ENCODE measurements at regions not wholly inside any gene's neighbourhood (a gene's known extent, or its start where the extent isn't known, plus 50 kb on each side); places are given as distances from the start of the nearest gene placed in this dataset.

GRCh38 chr2:148582679-148583511 is 61.7 kb upstream of the EPC2 start:
- no peak for TF ChIP-seq SNAI2 (CRISPR knock-in tag; IDR thresholded peaks at IDR 0.05)
- no peak for TF ChIP-seq ZFP30 (CRISPR knock-in tag; IDR thresholded peaks at IDR 0.05)
- TF ChIP-seq ISL1 (CRISPR knock-in tag; IDR thresholded peaks at IDR 0.05) = no peak
- peak; percentile 51; the same call in 1 of the 3 replicates for ATAC-seq

- TF ChIP-seq GLIS3 (CRISPR knock-in tag; IDR thresholded peaks at IDR 0.05) (no peak), ARNTL (CRISPR knock-in tag; IDR thresholded peaks at IDR 0.05; ENCODE audit: borderline replicate concordance, low read depth) (no peak), RARB (CRISPR knock-in tag; IDR thresholded peaks at IDR 0.05) (no peak), CSRNP3 (CRISPR knock-in tag; IDR thresholded peaks at IDR 0.05) (no peak), PATZ1 (CRISPR knock-in tag; IDR thresholded peaks at IDR 0.05; ENCODE audit: borderline replicate concordance) (no peak), TCF4 (CRISPR knock-in tag; IDR thresholded peaks at IDR 0.05; ENCODE audit: borderline replicate concordance) (no peak)
- ATAC-seq = no peak
Measured at GRCh38 chr2:148585696-148586095, 58.9 kb upstream of the EPC2 start.

- TF ChIP-seq ISL1 (CRISPR knock-in tag; IDR thresholded peaks at IDR 0.05) = no peak
- no peak for TF ChIP-seq TOX (CRISPR knock-in tag; IDR thresholded peaks at IDR 0.05; ENCODE audit: borderline replicate concordance)
- no peak for TF ChIP-seq ZNF565 (CRISPR knock-in tag; conservative IDR thresholded peaks at IDR 0.05; ENCODE audit: low read depth)
- no peak for TF ChIP-seq ZC3H10 (CRISPR knock-in tag; IDR thresholded peaks at IDR 0.05)
- TF ChIP-seq OSR1 (CRISPR knock-in tag; IDR thresholded peaks at IDR 0.05) = no peak
- no peak for TF ChIP-seq RARB (CRISPR knock-in tag; IDR thresholded peaks at IDR 0.05)
- TF ChIP-seq PATZ1 (CRISPR knock-in tag; IDR thresholded peaks at IDR 0.05; ENCODE audit: borderline replicate concordance) = no peak
- no peak for TF ChIP-seq CSDC2 (CRISPR knock-in tag; IDR thresholded peaks at IDR 0.05)
- TF ChIP-seq SNAI2 (CRISPR knock-in tag; IDR thresholded peaks at IDR 0.05) = no peak
- no peak for TF ChIP-seq TCF4 (CRISPR knock-in tag; IDR thresholded peaks at IDR 0.05; ENCODE audit: borderline replicate concordance)
- no peak for TF ChIP-seq ARNTL (CRISPR knock-in tag; IDR thresholded peaks at IDR 0.05; ENCODE audit: borderline replicate concordance, low read depth)
- TF ChIP-seq ZNF70 (CRISPR knock-in tag; IDR thresholded peaks at IDR 0.05) = no peak
- no peak for TF ChIP-seq BACH2 (CRISPR knock-in tag; IDR thresholded peaks at IDR 0.05; ENCODE audit: borderline replicate concordance)
- no peak for TF ChIP-seq TSHZ2 (CRISPR knock-in tag; IDR thresholded peaks at IDR 0.05)
- no peak for TF ChIP-seq ZFP3 (CRISPR knock-in tag; IDR thresholded peaks at IDR 0.05)
- ATAC-seq = no peak
Measured at GRCh38 chr2:148586522-148587128, 57.9 kb upstream of the EPC2 start.

GRCh38 chr2:148590612-148591011 is 53.9 kb upstream of the EPC2 start:
- ATAC-seq = no peak
- TF ChIP-seq ISL1 (CRISPR knock-in tag; IDR thresholded peaks at IDR 0.05) (no peak), CSDC2 (CRISPR knock-in tag; IDR thresholded peaks at IDR 0.05) (no peak), PPARA (CRISPR knock-in tag; IDR thresholded peaks at IDR 0.05; ENCODE audit: borderline replicate concordance) (no peak), ZC3H10 (CRISPR knock-in tag; IDR thresholded peaks at IDR 0.05) (no peak), SNAI2 (CRISPR knock-in tag; IDR thresholded peaks at IDR 0.05) (no peak), BACH2 (CRISPR knock-in tag; IDR thresholded peaks at IDR 0.05; ENCODE audit: borderline replicate concordance) (no peak), ZNF70 (CRISPR knock-in tag; IDR thresholded peaks at IDR 0.05) (no peak), PATZ1 (CRISPR knock-in tag; IDR thresholded peaks at IDR 0.05; ENCODE audit: borderline replicate concordance) (no peak), ESRRG (CRISPR knock-in tag; IDR thresholded peaks at IDR 0.05) (no peak), CSRNP3 (CRISPR knock-in tag; IDR thresholded peaks at IDR 0.05) (no peak), ZFP30 (CRISPR knock-in tag; IDR thresholded peaks at IDR 0.05) (no peak)

Data from SK-N-SH treated with all-trans-retinoic acid at 6 μM for 48 hours (cell line).